GM12873 (cell line): ENCODE measurements at regions not wholly inside any gene's neighbourhood (a gene's known extent, or its start where the extent isn't known, plus 50 kb on each side); places are given as distances from the start of the nearest gene placed in this dataset.

ENCODE experiments used
- CTCF ChIP-seq: IDR thresholded peaks from 2 replicates; pipeline ENCODE4 v1.5.1; 2012; ENCODE audit warnings: low read depth, mild to moderate bottlenecking, moderate library complexity, low read length, control low read depth; ENCODE audit not compliant: insufficient read depth; ENCODE audit errors: missing control alignments

- TF ChIP-seq CTCF, result no peak
Measured at GRCh38 chr12:93007544-93007943, 78.4 kb upstream of the EEA1 start.

GRCh38 chr12:93008044-93008778, 79.1 kb upstream of the EEA1 start:
- no peak for TF ChIP-seq CTCF

- TF ChIP-seq CTCF, result no peak
Measured at GRCh38 chr12:93009533-93009932, 80.4 kb upstream of the EEA1 start.

GRCh38 chr12:93010461-93010860, 81.4 kb upstream of the EEA1 start:
- no peak for TF ChIP-seq CTCF

GRCh38 chr12:93011100-93011499, 82.0 kb upstream of the EEA1 start:
- TF ChIP-seq CTCF, result no peak

GRCh38 chr12:93015871-93016751, 87.0 kb upstream of the EEA1 start:
- no peak for TF ChIP-seq CTCF

- no peak for TF ChIP-seq CTCF
Measured at GRCh38 chr12:93016752-93017350, 87.8 kb upstream of the EEA1 start.
